Endothelial cell of umbilical vein (primary cell): ENCODE measurements at regions not wholly inside any gene's neighbourhood (a gene's known extent, or its start where the extent isn't known, plus 50 kb on each side); places are given as distances from the start of the nearest gene placed in this dataset.

Experiments used
- BruUV-seq: library from RNA; stranded (reverse); fragments of 400-500 nt; replicated peaks from 2 replicates; lab custom pipeline; 2021; lab: Mats Ljungman, UMichigan
- CTCF ChIA-PET: fragments of 300-600, 350-600 bp; sonication (Branson Sonifier 250); formaldehyde crosslinking; loops from one replicate; lab custom pipeline; 2021; ENCODE audit warnings: antibody characterized with exemption, inconsistent platforms; lab: Charles Lee
- POLR2A ChIA-PET: fragments of 300-600, 350-600 bp; sonication (Branson Sonifier 250); formaldehyde crosslinking; loops from one replicate; lab custom pipeline; 2021; ENCODE audit warnings: antibody characterized with exemption, inconsistent platforms; lab: Charles Lee
- DNase-seq: peaks from one replicate; pipeline ENCODE4 v3.0.0-alpha.2; 2011; ENCODE audit warnings: low read depth, low spot score
- FAIRE-seq: peaks from 2 replicates; lab custom pipeline; 2011; peaks lifted over from hg19 to GRCh38; lab: Jason Lieb, UNC
- H2AFZ ChIP-seq: 2 replicates; pipeline ENCODE4 v1.6.0; 2012; ENCODE audit warnings: low read depth, low read length, control low read depth, inconsistent platforms
- H3K27ac ChIP-seq: 2 replicates; pipeline ENCODE4 v1.5.1; 2011; ENCODE audit warnings: low read depth, mild to moderate bottlenecking, control low read depth, low read length, moderate library complexity; ENCODE audit not compliant: insufficient read depth
- H3K27me3 ChIP-seq, 2 experiments: 2 replicates each; pipeline versions ENCODE4 v1.6.0 to v1.6.1; 2011; ENCODE audit warnings: low read length in 2 of 2, mixed read lengths in 1 of 2; ENCODE audit not compliant: control insufficient read depth in 2 of 2, insufficient read depth in 2 of 2
- H3K36me3 ChIP-seq, 2 experiments: 2 replicates in 1 of 2; 3 replicates in 1 of 2; pipeline ENCODE4 v1.5.1; 2011; ENCODE audit warnings: low read length in 2 of 2, mild to moderate bottlenecking in 1 of 2, moderate library complexity in 1 of 2; ENCODE audit not compliant: control insufficient read depth in 2 of 2, insufficient read depth in 2 of 2; ENCODE audit errors: extremely low read depth in 1 of 2
- H3K4me1 ChIP-seq: 3 replicates; pipeline ENCODE4 v1.5.1; 2011; ENCODE audit warnings: mild to moderate bottlenecking, low read length; ENCODE audit not compliant: control insufficient read depth, insufficient read depth; ENCODE audit errors: extremely low read depth
- H3K4me2 ChIP-seq: 2 replicates; pipeline ENCODE4 v1.6.1; 2011; ENCODE audit warnings: low read length, control low read depth, mixed read lengths; ENCODE audit not compliant: insufficient read depth
- H3K4me3 ChIP-seq, 3 experiments: fragments of 200-600 bp in 1 of 3; sonication (generic), shearing (Covaris generic) in 1 of 3; replicated peaks in 1 of 3; 2 replicates each; pipeline ENCODE4 v1.5.1; 2011 to 2016; ENCODE audit warnings: control low read depth in 3 of 3, low read length in 3 of 3, mild to moderate bottlenecking in 2 of 3, inconsistent platforms in 1 of 3, low read depth in 1 of 3, moderate library complexity in 1 of 3; ENCODE audit not compliant: insufficient read depth in 1 of 3
- H3K79me2 ChIP-seq: 2 replicates; pipeline ENCODE4 v1.6.0; 2012; ENCODE audit warnings: low read length, inconsistent platforms; ENCODE audit not compliant: control insufficient read depth, insufficient read depth
- H3K9ac ChIP-seq: replicated peaks from 2 replicates; pipeline ENCODE3; 2011; ENCODE audit warnings: low read length, control low read depth; ENCODE audit not compliant: insufficient read depth; ENCODE audit errors: extremely low read depth
- H3K9me1 ChIP-seq: replicated peaks from 3 replicates; pipeline ENCODE4 v1.6.0; 2011; ENCODE audit warnings: mild to moderate bottlenecking, low read length; ENCODE audit not compliant: control insufficient read depth, insufficient read depth; ENCODE audit errors: extremely low read depth
- H3K9me3 ChIP-seq: replicated peaks from 2 replicates; pipeline ENCODE4 v1.5.1; 2012; ENCODE audit warnings: low read length, inconsistent platforms; ENCODE audit not compliant: control insufficient read depth, insufficient read depth
- H4K20me1 ChIP-seq: replicated peaks from 2 replicates; pipeline ENCODE3; 2011; ENCODE audit warnings: mild to moderate bottlenecking, low read length; ENCODE audit not compliant: control insufficient read depth, insufficient read depth; ENCODE audit errors: extremely low read depth
- EZH2 ChIP-seq: IDR thresholded peaks from 2 replicates; pipeline ENCODE4 v1.6.1; 2012; ENCODE audit warnings: borderline replicate concordance, low read depth, mild to moderate bottlenecking, moderate library complexity, low read length, inconsistent platforms; ENCODE audit not compliant: severe bottlenecking
- JUN ChIP-seq: IDR thresholded peaks from 2 replicates; pipeline ENCODE4 v1.6.1; 2011; ENCODE audit warnings: borderline replicate concordance, low read depth; ENCODE audit not compliant: insufficient read length, insufficient read depth
- POLR2AphosphoS5 ChIP-seq: IDR thresholded peaks from 2 replicates; pipeline ENCODE4 v1.6.1; 2012; ENCODE audit warnings: low read depth, mild to moderate bottlenecking, control low read depth, low read length, moderate library complexity; ENCODE audit not compliant: insufficient read depth
- dilution Hi-C: fragments of 300-500 bp; cut with MboI; formaldehyde crosslinking; loops from one replicate; pipeline ENCODE4 v1.15.0; 2019; ENCODE audit warnings: low sequenced_read_pairs; ENCODE audit not compliant: extremely low pct_ligation_motif_present
- intact Hi-C: fragments of 100-400 bp; cut with micrococcal nuclease; formaldehyde crosslinking; loops from one replicate; pipeline ENCODE4 v1.10.0; 2022

DNA sequence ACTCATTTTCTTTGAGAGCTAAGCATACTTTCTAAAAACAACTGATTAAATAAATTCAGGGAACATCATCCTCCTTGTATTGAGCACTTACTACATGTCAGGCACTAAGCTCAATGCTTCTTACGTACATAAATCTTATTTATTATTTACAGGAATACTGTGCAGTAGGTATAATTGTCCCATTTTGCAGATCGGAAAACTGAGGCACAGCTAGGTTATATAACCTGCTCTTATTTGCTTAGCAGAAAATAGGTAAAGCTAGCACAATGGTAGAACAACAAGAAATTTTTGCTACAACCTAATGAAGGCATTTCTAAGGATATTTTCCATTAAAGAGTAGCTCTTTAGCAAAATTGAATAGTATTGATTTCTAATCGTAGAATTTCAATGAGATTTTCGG, 168.7 kb upstream of the KCNJ16 start:
- Histone ChIP-seq H3K4me3 (no peak overlapping the region), H3K9ac (no peak overlapping the region), H3K9me3 (no peaks in the 10 kb centered on the region), H3K4me2 (no peak overlapping the region), H2AFZ (no peak overlapping the region), H4K20me1 (no peaks in the 10 kb centered on the region), H3K79me2 (no peaks in the 10 kb centered on the region), H3K36me3 (no peaks in the 10 kb centered on the region), H3K4me1 (no peaks in the 10 kb centered on the region), H3K27me3 (no peaks in the 10 kb centered on the region), H3K27ac (no peak overlapping the region), H3K9me1 (no peaks in the 10 kb centered on the region)
- ChIA-PET CTCF (interaction anchor here (1.2 to 1.6 kb wide), 3 partner anchors 10 to 176 kb away, joined by 3 to 4 read pairs (median 4); no protein-coding TSS in a partner anchor), POLR2A (no interaction called here)
- FAIRE-seq (no peak), DNase-seq (no peak)
- BruUV-seq, result no TSS peak
- no peak for TF ChIP-seq EZH2
- dilution Hi-C loops (no loop called here), intact Hi-C loops (no loop called here)

DNA sequence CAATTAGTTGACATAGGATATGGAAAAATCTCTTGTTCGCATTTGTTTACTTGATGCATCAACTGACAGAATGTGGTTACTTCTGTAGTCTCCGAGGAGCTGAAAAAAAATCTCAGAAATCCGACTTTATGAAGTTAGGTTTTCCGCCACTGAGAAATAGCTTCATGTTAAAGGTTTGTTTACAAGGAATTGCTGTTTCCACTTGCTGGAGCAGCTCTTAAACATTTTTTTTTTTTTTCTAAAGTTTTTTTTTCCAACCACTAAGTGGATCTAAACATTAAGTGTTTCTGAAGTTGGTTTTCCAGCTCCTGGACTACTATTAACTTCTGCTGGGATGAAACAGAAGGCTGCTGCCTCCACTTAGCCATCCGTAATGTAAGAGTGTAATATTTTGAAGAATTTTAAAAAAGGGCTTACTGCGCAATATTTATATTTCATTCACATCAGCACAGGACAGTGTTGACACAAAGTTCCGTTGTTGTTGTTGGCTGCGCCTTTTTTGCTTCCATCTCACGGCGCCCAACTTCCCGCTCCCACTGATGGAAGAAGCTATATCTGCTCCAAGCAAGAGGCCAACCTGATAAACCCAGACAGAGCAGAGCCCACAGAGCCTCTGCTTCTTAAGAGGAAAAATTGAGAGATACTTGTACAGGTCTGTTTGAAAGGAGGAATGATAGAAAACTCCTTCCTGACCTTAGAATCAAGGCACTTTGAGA, 167.7 kb upstream of the KCNJ16 start:
- Histone ChIP-seq H3K36me3 (no peaks in the 10 kb centered on the region), H4K20me1 (no peaks in the 10 kb centered on the region), H2AFZ (no peak overlapping the region), H3K9me3 (no peaks in the 10 kb centered on the region), H3K27me3 (no peaks in the 10 kb centered on the region), H3K9ac (no peak overlapping the region), H3K4me3 (no peak overlapping the region), H3K4me2 (no peak overlapping the region), H3K4me1 (no peaks in the 10 kb centered on the region), H3K79me2 (no peaks in the 10 kb centered on the region), H3K9me1 (no peaks in the 10 kb centered on the region), H3K27ac (no peak overlapping the region)
- ChIA-PET CTCF (interaction anchor here (0.9 to 1.6 kb wide), 3 partner anchors 11 to 23 kb away, joined by 3 to 4 read pairs (median 4); no protein-coding TSS in a partner anchor), POLR2A (interaction anchor here (0.6 kb wide), 1 partner anchor 651 kb away, joined by 4 read pairs; no protein-coding TSS in a partner anchor)
- dilution Hi-C loops, result no loop called here
- no peak for FAIRE-seq
- BruUV-seq, result no TSS peak
- intact Hi-C loops, result no loop called here
- no peak for DNase-seq
- TF ChIP-seq POLR2AphosphoS5 (no peak), JUN (no peak)
